ENCODE measurements at regions not wholly inside any gene's neighbourhood (a gene's known extent, or its start where the extent isn't known, plus 50 kb on each side); places are given as distances from the start of the nearest gene placed in this dataset.

DNA sequence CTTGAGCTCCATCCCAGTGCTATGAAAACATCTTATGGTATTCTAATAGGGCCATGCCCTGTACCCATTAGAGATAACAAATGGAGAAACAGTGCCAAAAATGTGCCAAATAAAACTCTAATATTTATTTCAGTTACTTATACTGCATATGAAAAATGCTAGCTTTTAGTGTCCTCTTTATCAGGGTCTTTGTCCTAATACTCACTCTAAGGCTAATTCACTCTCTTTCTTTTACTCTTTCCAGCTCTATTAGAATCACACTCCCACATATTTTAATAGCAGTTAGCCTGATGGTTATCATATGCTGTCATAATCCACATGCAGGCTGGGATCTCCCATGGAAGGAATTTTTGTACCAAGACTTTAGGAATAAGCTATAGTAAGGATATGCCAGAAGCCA, 408.4 kb downstream of the ETV1 start:
- H3K4me1 ChIP-seq (ENCODE audit: control insufficient read depth, low read depth, low read length), result no peaks in the 10 kb centered on the region
- H3K56ac ChIP-seq (ENCODE audit: low read length), result no peak overlapping the region
- no peak overlapping the region for H2AK5ac ChIP-seq (ENCODE audit: low read length)
- H2BK15ac ChIP-seq (replicated peaks; ENCODE audit: low read depth), result no peak overlapping the region
- H3K23ac ChIP-seq (ENCODE audit: low read length), result no peak overlapping the region
- no peak overlapping the region for H3K9ac ChIP-seq (ENCODE audit: low read length)
- no peaks in the 10 kb centered on the region for H3K27me3 ChIP-seq (ENCODE audit: insufficient read depth, low read length, poor library complexity)
- H3K4me2 ChIP-seq (ENCODE audit: low read length), result no peak overlapping the region
- H2BK5ac ChIP-seq (ENCODE audit: low read length), result no peak overlapping the region
- H3K4ac ChIP-seq (ENCODE audit: low read depth, low read length), result no peak overlapping the region
- H3K18ac ChIP-seq (ENCODE audit: low read length), result no peak overlapping the region
- no peaks in the 10 kb centered on the region for H3K79me2 ChIP-seq (ENCODE audit: control insufficient read depth, insufficient read depth, low read length)
- H3K79me1 ChIP-seq (ENCODE audit: low read length), result no peaks in the 10 kb centered on the region
- H3K4me3 ChIP-seq (ENCODE audit: low read length), result no peak overlapping the region
- H4K8ac ChIP-seq (ENCODE audit: low read depth, low read length), result no peak overlapping the region
- H2BK120ac ChIP-seq (ENCODE audit: low read depth, low read length), result no peak overlapping the region
- no peak overlapping the region for H3K27ac ChIP-seq (ENCODE audit: low read depth, low read length)
- H3K36me3 ChIP-seq (ENCODE audit: control insufficient read depth, insufficient read depth, low read length), result no peaks in the 10 kb centered on the region
- H4K5ac ChIP-seq (ENCODE audit: low read length), result no peak overlapping the region
- no peak for DNase-seq

GRCh38 chr7:13593854-13594253, 395.6 kb downstream of the ETV1 start:
- no peak overlapping the region for H3K56ac ChIP-seq (ENCODE audit: low read length)
- no peaks in the 10 kb centered on the region for H3K27me3 ChIP-seq (ENCODE audit: insufficient read depth, low read length, poor library complexity)
- H3K79me2 ChIP-seq (ENCODE audit: control insufficient read depth, insufficient read depth, low read length), result no peaks in the 10 kb centered on the region
- H4K8ac ChIP-seq (ENCODE audit: low read depth, low read length), result no peak overlapping the region
- no peak overlapping the region for H3K23ac ChIP-seq (ENCODE audit: low read length)
- no peak for DNase-seq
- H2BK120ac ChIP-seq (ENCODE audit: low read depth, low read length), result no peak overlapping the region
- H2AK5ac ChIP-seq (ENCODE audit: low read length), result no peak overlapping the region
- H3K4ac ChIP-seq (ENCODE audit: low read depth, low read length), result no peak overlapping the region
- no peaks in the 10 kb centered on the region for H3K36me3 ChIP-seq (ENCODE audit: control insufficient read depth, insufficient read depth, low read length)
- no CpG with 5 or more reads among the region's 2 CpGs for WGBS (ENCODE audit: extremely low coverage, insufficient coverage, low lambda C conversion rate)
- H4K5ac ChIP-seq (ENCODE audit: low read length), result no peak overlapping the region
- no peaks in the 10 kb centered on the region for H3K79me1 ChIP-seq (ENCODE audit: low read length)
- H3K4me3 ChIP-seq (ENCODE audit: low read length), result no peak overlapping the region
- H3K27ac ChIP-seq (ENCODE audit: low read depth, low read length), result no peak overlapping the region
- no peak overlapping the region for H3K18ac ChIP-seq (ENCODE audit: low read length)
- H3K4me1 ChIP-seq (ENCODE audit: control insufficient read depth, low read depth, low read length), result no peaks in the 10 kb centered on the region
- H2BK15ac ChIP-seq (replicated peaks; ENCODE audit: low read depth), result no peak overlapping the region
- no peak overlapping the region for H3K4me2 ChIP-seq (ENCODE audit: low read length)
- H3K9ac ChIP-seq (ENCODE audit: low read length), result no peak overlapping the region
- H2BK5ac ChIP-seq (ENCODE audit: low read length), result no peak overlapping the region

- Histone ChIP-seq H3K27ac (ENCODE audit: low read depth, low read length) (no peak overlapping the region), H3K27me3 (ENCODE audit: insufficient read depth, low read length, poor library complexity) (no peaks in the 10 kb centered on the region), H2BK5ac (ENCODE audit: low read length) (no peak overlapping the region), H3K36me3 (ENCODE audit: control insufficient read depth, insufficient read depth, low read length) (no peaks in the 10 kb centered on the region), H3K4me1 (ENCODE audit: control insufficient read depth, low read depth, low read length) (no peaks in the 10 kb centered on the region), H3K79me1 (ENCODE audit: low read length) (no peaks in the 10 kb centered on the region), H3K4me2 (ENCODE audit: low read length) (no peak overlapping the region), H3K79me2 (ENCODE audit: control insufficient read depth, insufficient read depth, low read length) (no peaks in the 10 kb centered on the region), H4K5ac (ENCODE audit: low read length) (no peak overlapping the region), H3K4ac (ENCODE audit: low read depth, low read length) (no peak overlapping the region), H3K4me3 (ENCODE audit: low read length) (no peak overlapping the region), H3K9ac (ENCODE audit: low read length) (no peak overlapping the region), H3K56ac (ENCODE audit: low read length) (no peak overlapping the region), H2AK5ac (ENCODE audit: low read length) (no peak overlapping the region), H2BK120ac (ENCODE audit: low read depth, low read length) (no peak overlapping the region), H3K23ac (ENCODE audit: low read length) (no peak overlapping the region), H2BK15ac (replicated peaks; ENCODE audit: low read depth) (no peak overlapping the region), H4K8ac (ENCODE audit: low read depth, low read length) (no peak overlapping the region), H3K18ac (ENCODE audit: low read length) (no peak overlapping the region)
- WGBS (ENCODE audit: extremely low coverage, insufficient coverage, low lambda C conversion rate), result no CpG with 5 or more reads among the region's 2 CpGs
- DNase-seq, result no peak
Measured at GRCh38 chr7:13602036-13602435, 387.4 kb downstream of the ETV1 start.

DNA sequence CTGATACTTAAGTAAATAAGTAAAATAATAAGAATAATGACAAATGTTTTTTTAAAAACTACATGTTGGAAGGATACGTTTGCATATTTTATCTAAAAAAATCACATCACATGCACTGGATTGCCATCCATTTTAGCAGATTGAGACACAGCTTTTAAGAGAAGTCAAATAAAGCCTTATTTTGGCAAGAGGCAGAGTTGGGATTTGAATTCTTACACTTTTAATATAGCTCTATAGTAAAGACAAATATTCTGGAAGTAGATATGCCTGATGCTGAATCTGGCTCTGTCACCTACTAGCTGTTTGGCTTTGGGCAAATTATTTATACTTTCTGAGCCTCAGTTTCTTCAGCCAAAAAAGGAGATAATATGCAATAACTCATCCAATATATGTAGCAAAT, 386.4 kb downstream of the ETV1 start:
- no peak overlapping the region for H3K27ac ChIP-seq (ENCODE audit: low read depth, low read length)
- no peaks in the 10 kb centered on the region for H3K79me1 ChIP-seq (ENCODE audit: low read length)
- H2BK15ac ChIP-seq (replicated peaks; ENCODE audit: low read depth), result no peak overlapping the region
- H3K18ac ChIP-seq (ENCODE audit: low read length), result no peak overlapping the region
- H3K4me2 ChIP-seq (ENCODE audit: low read length), result no peak overlapping the region
- H3K27me3 ChIP-seq (ENCODE audit: insufficient read depth, low read length, poor library complexity), result no peaks in the 10 kb centered on the region
- H3K4me3 ChIP-seq (ENCODE audit: low read length), result no peak overlapping the region
- H4K8ac ChIP-seq (ENCODE audit: low read depth, low read length), result no peak overlapping the region
- no peak overlapping the region for H2BK120ac ChIP-seq (ENCODE audit: low read depth, low read length)
- WGBS (ENCODE audit: extremely low coverage, insufficient coverage, low lambda C conversion rate), result no CpG with 5 or more reads among the region's 1 CpG
- H3K9ac ChIP-seq (ENCODE audit: low read length), result no peak overlapping the region
- H3K79me2 ChIP-seq (ENCODE audit: control insufficient read depth, insufficient read depth, low read length), result no peaks in the 10 kb centered on the region
- no peak overlapping the region for H3K4ac ChIP-seq (ENCODE audit: low read depth, low read length)
- H3K4me1 ChIP-seq (ENCODE audit: control insufficient read depth, low read depth, low read length), result no peaks in the 10 kb centered on the region
- H3K36me3 ChIP-seq (ENCODE audit: control insufficient read depth, insufficient read depth, low read length), result no peaks in the 10 kb centered on the region
- no peak overlapping the region for H4K5ac ChIP-seq (ENCODE audit: low read length)
- no peak overlapping the region for H2BK5ac ChIP-seq (ENCODE audit: low read length)
- no peak overlapping the region for H2AK5ac ChIP-seq (ENCODE audit: low read length)
- no peak for DNase-seq
- no peak overlapping the region for H3K56ac ChIP-seq (ENCODE audit: low read length)
- H3K23ac ChIP-seq (ENCODE audit: low read length), result no peak overlapping the region

GRCh38 chr7:13603661-13604060, 385.8 kb downstream of the ETV1 start:
- H3K4me2 ChIP-seq (ENCODE audit: low read length), result no peak overlapping the region
- no peaks in the 10 kb centered on the region for H3K27me3 ChIP-seq (ENCODE audit: insufficient read depth, low read length, poor library complexity)
- H3K23ac ChIP-seq (ENCODE audit: low read length), result no peak overlapping the region
- H3K4me1 ChIP-seq (ENCODE audit: control insufficient read depth, low read depth, low read length), result no peaks in the 10 kb centered on the region
- no CpG with 5 or more reads among the region's 3 CpGs for WGBS (ENCODE audit: extremely low coverage, insufficient coverage, low lambda C conversion rate)
- no peak overlapping the region for H4K5ac ChIP-seq (ENCODE audit: low read length)
- no peak overlapping the region for H2BK15ac ChIP-seq (replicated peaks; ENCODE audit: low read depth)
- no peak overlapping the region for H3K18ac ChIP-seq (ENCODE audit: low read length)
- H3K79me1 ChIP-seq (ENCODE audit: low read length), result no peaks in the 10 kb centered on the region
- no peak overlapping the region for H2BK120ac ChIP-seq (ENCODE audit: low read depth, low read length)
- no peak overlapping the region for H3K56ac ChIP-seq (ENCODE audit: low read length)
- no peak overlapping the region for H3K27ac ChIP-seq (ENCODE audit: low read depth, low read length)
- H2AK5ac ChIP-seq (ENCODE audit: low read length), result no peak overlapping the region
- no peak overlapping the region for H2BK5ac ChIP-seq (ENCODE audit: low read length)
- H3K79me2 ChIP-seq (ENCODE audit: control insufficient read depth, insufficient read depth, low read length), result no peaks in the 10 kb centered on the region
- H3K9ac ChIP-seq (ENCODE audit: low read length), result no peak overlapping the region
- no peak overlapping the region for H4K8ac ChIP-seq (ENCODE audit: low read depth, low read length)
- DNase-seq, result no peak
- no peak overlapping the region for H3K4me3 ChIP-seq (ENCODE audit: low read length)
- no peaks in the 10 kb centered on the region for H3K36me3 ChIP-seq (ENCODE audit: control insufficient read depth, insufficient read depth, low read length)
- H3K4ac ChIP-seq (ENCODE audit: low read depth, low read length), result no peak overlapping the region

- Histone ChIP-seq H4K5ac (ENCODE audit: low read length) (no peak overlapping the region), H3K79me1 (ENCODE audit: low read length) (no peaks in the 10 kb centered on the region), H3K4me2 (ENCODE audit: low read length) (no peak overlapping the region), H3K27ac (ENCODE audit: low read depth, low read length) (no peak overlapping the region), H3K9ac (ENCODE audit: low read length) (no peak overlapping the region), H3K4me1 (ENCODE audit: control insufficient read depth, low read depth, low read length) (no peaks in the 10 kb centered on the region), H3K36me3 (ENCODE audit: control insufficient read depth, insufficient read depth, low read length) (no peaks in the 10 kb centered on the region), H4K8ac (ENCODE audit: low read depth, low read length) (no peak overlapping the region), H3K4ac (ENCODE audit: low read depth, low read length) (no peak overlapping the region), H2BK5ac (ENCODE audit: low read length) (no peak overlapping the region), H3K23ac (ENCODE audit: low read length) (no peak overlapping the region), H2BK15ac (replicated peaks; ENCODE audit: low read depth) (no peak overlapping the region), H3K18ac (ENCODE audit: low read length) (no peak overlapping the region), H3K4me3 (ENCODE audit: low read length) (no peak overlapping the region), H2AK5ac (ENCODE audit: low read length) (no peak overlapping the region), H3K56ac (ENCODE audit: low read length) (no peak overlapping the region), H3K79me2 (ENCODE audit: control insufficient read depth, insufficient read depth, low read length) (no peaks in the 10 kb centered on the region), H2BK120ac (ENCODE audit: low read depth, low read length) (no peak overlapping the region), H3K27me3 (ENCODE audit: insufficient read depth, low read length, poor library complexity) (no peaks in the 10 kb centered on the region)
- no CpG with 5 or more reads among the region's 2 CpGs for WGBS (ENCODE audit: extremely low coverage, insufficient coverage, low lambda C conversion rate)
- DNase-seq, result no peak
Measured at GRCh38 chr7:13604178-13604577, 385.3 kb downstream of the ETV1 start.

Measured in mesendoderm (in vitro differentiated cells).